Liver (tissue), 7 donors: ENCODE measurements at regions not wholly inside any gene's neighbourhood (a gene's known extent, or its start where the extent isn't known, plus 50 kb on each side); places are given as distances from the start of the nearest gene placed in this dataset.

ENCODE experiments used
- DNase-seq: peaks from one replicate; pipeline ENCODE4 v3.0.0-alpha.2; 2017; ENCODE audit warnings: low spot score
- H3K27ac ChIP-seq, 2 donors: one replicate each; pipeline ENCODE4 v1.7.0; 2013; ENCODE audit warnings: inconsistent platforms in 2 of 2, low read length in 2 of 2, control low read depth in 1 of 2, low read depth in 1 of 2, mild to moderate bottlenecking in 1 of 2
- H3K27me3 ChIP-seq, 4 donors: one replicate each; pipeline versions ENCODE4 v1.6.1 to v1.7.0; 2013; ENCODE audit warnings: low read length in 3 of 4, inconsistent platforms in 1 of 4, mild to moderate bottlenecking in 1 of 4, moderate library complexity in 1 of 4; ENCODE audit not compliant: control insufficient read depth in 4 of 4, insufficient read depth in 4 of 4
- H3K36me3 ChIP-seq, 4 donors: one replicate each; pipeline versions ENCODE4 v1.6.1 to v1.7.0; 2013; ENCODE audit warnings: low read length in 3 of 4, mild to moderate bottlenecking in 3 of 4, low read depth in 1 of 4, moderate library complexity in 1 of 4; ENCODE audit not compliant: control insufficient read depth in 4 of 4, insufficient read depth in 3 of 4
- H3K4me1 ChIP-seq, 4 donors: one replicate each; pipeline versions ENCODE4 v1.6.1 to v1.7.0; 2013; ENCODE audit warnings: low read length in 3 of 4, mild to moderate bottlenecking in 3 of 4, moderate library complexity in 1 of 4; ENCODE audit not compliant: control insufficient read depth in 4 of 4, insufficient read depth in 4 of 4
- H3K4me3 ChIP-seq, 3 donors: one replicate each; pipeline versions ENCODE4 v1.6.1 to v1.7.0; 2013; ENCODE audit warnings: low read length in 3 of 3, control low read depth in 1 of 3, low read depth in 1 of 3, mild to moderate bottlenecking in 1 of 3
- H3K9ac ChIP-seq, 2 donors: one replicate each; pipeline ENCODE4 v1.7.0; 2013; ENCODE audit warnings: low read length in 2 of 2, mild to moderate bottlenecking in 2 of 2, moderate library complexity in 2 of 2, control low read depth in 1 of 2, low read depth in 1 of 2
- H3K9me3 ChIP-seq, 4 donors: one replicate each; pipeline versions ENCODE4 v1.6.1 to v1.7.0; 2013; ENCODE audit warnings: low read length in 3 of 4; ENCODE audit not compliant: control insufficient read depth in 4 of 4
- ATF3 ChIP-seq: IDR thresholded peaks from 2 replicates; pipeline ENCODE4 v1.6.1; 2016; ENCODE audit warnings: antibody characterized with exemption
- EGR1 ChIP-seq, 2 donors: IDR thresholded peaks; 2 replicates each; pipeline ENCODE4 v1.6.1; 2016 to 2018; ENCODE audit warnings: antibody characterized with exemption in 2 of 2, low read depth in 2 of 2
- FOXA1 ChIP-seq: IDR thresholded peaks from 2 replicates; pipeline ENCODE4 v1.6.1; 2016; ENCODE audit warnings: antibody characterized with exemption
- FOXA2 ChIP-seq: IDR thresholded peaks from 2 replicates; pipeline ENCODE4 v1.6.1; 2016; ENCODE audit warnings: antibody characterized with exemption
- GABPA ChIP-seq, 2 donors: IDR thresholded peaks in 1 of 2; conservative IDR thresholded peaks in 1 of 2; 2 replicates each; pipeline ENCODE4 v1.6.1; 2016; ENCODE audit warnings: antibody characterized with exemption in 2 of 2, mild to moderate bottlenecking in 1 of 2, moderate library complexity in 1 of 2
- HNF4A ChIP-seq, 2 donors: conservative IDR thresholded peaks; 2 replicates each; pipeline ENCODE4 v1.6.1; 2016; ENCODE audit warnings: antibody characterized with exemption in 2 of 2, mild to moderate bottlenecking in 2 of 2
- HNF4G ChIP-seq: IDR thresholded peaks from 2 replicates; pipeline ENCODE4 v1.6.1; 2016; ENCODE audit warnings: antibody characterized with exemption
- JUND ChIP-seq, 2 donors: IDR thresholded peaks; 2 replicates each; pipeline ENCODE4 v1.6.1; 2016; ENCODE audit warnings: antibody characterized with exemption in 2 of 2
- MAX ChIP-seq: IDR thresholded peaks from 2 replicates; pipeline ENCODE4 v1.6.1; 2016; ENCODE audit warnings: antibody characterized with exemption
- RAD21 ChIP-seq, 2 donors: IDR thresholded peaks; 2 replicates each; pipeline ENCODE4 v1.6.1; 2016; ENCODE audit warnings: antibody characterized with exemption in 2 of 2, mild to moderate bottlenecking in 2 of 2
- REST ChIP-seq: IDR thresholded peaks from 2 replicates; pipeline ENCODE4 v1.6.1; 2016; ENCODE audit warnings: antibody characterized with exemption, mild to moderate bottlenecking
- RXRA ChIP-seq, 2 donors: IDR thresholded peaks; 2 replicates each; pipeline ENCODE4 v1.6.1; 2017 to 2018; ENCODE audit warnings: antibody characterized with exemption in 2 of 2, mild to moderate bottlenecking in 1 of 2
- SP1 ChIP-seq: IDR thresholded peaks from 2 replicates; pipeline ENCODE4 v1.6.1; 2018; ENCODE audit warnings: antibody characterized with exemption, mild to moderate bottlenecking
- TAF1 ChIP-seq: conservative IDR thresholded peaks from 2 replicates; pipeline ENCODE4 v1.6.1; 2016; ENCODE audit warnings: antibody characterized with exemption, mild to moderate bottlenecking
- YY1 ChIP-seq: IDR thresholded peaks from 2 replicates; pipeline ENCODE4 v1.6.1; 2016; ENCODE audit warnings: antibody characterized with exemption, mild to moderate bottlenecking
- WGBS: extraction: QIAGEN DNeasy Blood & Tissue Kit; methylation state at CpG from one replicate; pipeline ENCODE4 v1.1.7; 2013; 5-methylcytosine and 5-hydroxymethylcytosine counted together
- donor health status: healthy.
- donor health status: healthy.
- donor health status: healthy.
- donor health status: healthy.

DNA sequence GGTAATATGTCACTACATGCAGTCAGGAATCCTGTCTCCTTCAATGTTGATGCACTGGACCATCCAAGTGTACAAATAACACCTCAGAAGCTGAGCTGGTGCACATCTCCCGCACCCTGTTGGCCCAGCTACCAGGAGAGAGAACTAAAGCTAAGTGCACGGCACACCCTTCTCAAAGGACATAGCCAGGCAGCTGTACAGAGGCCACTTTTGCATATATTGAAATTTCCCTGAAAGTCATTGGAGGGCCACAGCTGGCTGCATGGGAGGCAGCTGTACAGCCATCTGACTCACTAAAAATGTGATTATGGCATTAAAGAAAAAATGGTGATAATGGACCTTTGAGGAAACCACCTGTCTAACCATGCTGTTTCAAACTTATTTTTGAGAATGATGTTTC lies 441.7 kb downstream of the CBLN2 start (continued):
- TF ChIP-seq HNF4A (conservative IDR thresholded peaks at IDR 0.05) (no peak), EGR1 (IDR thresholded peaks at IDR 0.05; ENCODE audit: low read depth in 2 of 2) (no peak)

DNA sequence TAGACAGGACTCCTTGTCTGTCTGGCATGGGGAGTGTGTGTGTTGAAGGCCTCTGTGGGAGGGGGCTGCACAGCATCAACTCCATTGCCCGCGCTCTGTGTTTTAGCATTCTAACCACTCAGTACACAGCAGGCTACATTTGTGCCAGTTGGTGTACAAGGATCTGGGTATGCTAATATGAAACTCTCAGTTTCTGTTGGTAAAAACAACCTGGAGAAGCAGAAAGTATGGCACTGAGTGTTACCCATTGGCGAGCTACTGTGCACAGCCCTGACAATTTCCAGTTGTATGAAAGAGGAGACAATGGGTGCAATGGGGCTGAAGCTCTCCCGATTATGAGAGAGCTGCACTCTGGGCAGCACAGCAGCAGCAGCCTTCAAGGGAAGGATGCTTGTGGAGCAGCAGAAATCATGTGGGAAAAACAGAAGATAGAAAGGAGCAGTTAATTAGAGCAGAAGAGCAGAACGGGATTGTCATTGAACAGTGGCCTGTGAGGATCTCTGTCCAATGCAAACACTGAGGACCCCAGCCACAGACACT lies 443.6 kb downstream of the CBLN2 start:
- Histone ChIP-seq H3K27me3 (no peaks in the 10 kb centered on the region), H3K4me3 (no peak overlapping the region), H3K9me3 (no peaks in the 10 kb centered on the region), H3K27ac (no peak overlapping the region), H3K9ac (no peak overlapping the region), H3K4me1 (no peaks in the 10 kb centered on the region), H3K36me3 (no peaks in the 10 kb centered on the region)
- WGBS, result 86% methylated on average over 5 of the region's 5 CpGs
- TF ChIP-seq GABPA (IDR thresholded peaks at IDR 0.05 in 1 of 2, conservative IDR thresholded peaks at IDR 0.05 in 1 of 2), result no peak
- TF ChIP-seq TAF1, result no peak
- TF ChIP-seq YY1, result no peak
- no peak for TF ChIP-seq RAD21 (IDR thresholded peaks at IDR 0.05)
- no peak for TF ChIP-seq HNF4G
- TF ChIP-seq RXRA (IDR thresholded peaks at IDR 0.05), result no peak
- no peak for TF ChIP-seq REST
- no peak for TF ChIP-seq MAX
- TF ChIP-seq JUND (IDR thresholded peaks at IDR 0.05), result no peak
- TF ChIP-seq SP1, result no peak
- no peak for TF ChIP-seq FOXA2
- no peak for TF ChIP-seq ATF3
- DNase-seq, result no peak

DNA sequence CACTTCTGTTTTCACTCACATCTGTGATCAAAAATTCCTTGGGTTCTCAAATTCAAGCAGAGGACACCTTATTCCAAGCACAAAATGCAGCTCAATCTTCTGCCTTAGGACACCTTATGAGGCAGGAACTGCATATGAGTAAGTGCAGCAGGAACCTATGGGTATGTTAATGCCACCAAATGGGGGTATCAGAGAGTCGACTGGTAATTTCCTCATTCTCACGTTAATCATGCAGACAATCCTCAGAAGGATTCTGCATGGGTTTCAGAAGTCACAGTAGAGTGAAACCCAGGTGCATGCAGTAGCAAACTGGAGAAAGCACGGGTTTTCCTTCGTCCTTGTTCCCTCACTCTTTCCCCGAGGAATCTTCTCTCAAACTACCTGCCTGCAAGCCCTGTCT lies 452.8 kb downstream of the CBLN2 start:
- H3K4me3 ChIP-seq, result no peak overlapping the region
- H3K4me1 ChIP-seq, result no peaks in the 10 kb centered on the region
- WGBS, result 38% methylated on average over 5 of the region's 5 CpGs
- TF ChIP-seq TAF1 (no peak), HNF4G (no peak), FOXA1 (no peak), HNF4A (conservative IDR thresholded peaks at IDR 0.05) (no peak), YY1 (no peak), SP1 (no peak), GABPA (IDR thresholded peaks at IDR 0.05 in 1 of 2, conservative IDR thresholded peaks at IDR 0.05 in 1 of 2) (no peak)
- no peaks in the 10 kb centered on the region for H3K9me3 ChIP-seq
- H3K36me3 ChIP-seq, result no peaks in the 10 kb centered on the region
- H3K27ac ChIP-seq, result no peak overlapping the region
- H3K9ac ChIP-seq, result no peak overlapping the region
- no peak for DNase-seq
- H3K27me3 ChIP-seq, result no peaks in the 10 kb centered on the region
